ENCODE measurements at regions not wholly inside any gene's neighbourhood (a gene's known extent, or its start where the extent isn't known, plus 50 kb on each side); places are given as distances from the start of the nearest gene placed in this dataset.

DNA sequence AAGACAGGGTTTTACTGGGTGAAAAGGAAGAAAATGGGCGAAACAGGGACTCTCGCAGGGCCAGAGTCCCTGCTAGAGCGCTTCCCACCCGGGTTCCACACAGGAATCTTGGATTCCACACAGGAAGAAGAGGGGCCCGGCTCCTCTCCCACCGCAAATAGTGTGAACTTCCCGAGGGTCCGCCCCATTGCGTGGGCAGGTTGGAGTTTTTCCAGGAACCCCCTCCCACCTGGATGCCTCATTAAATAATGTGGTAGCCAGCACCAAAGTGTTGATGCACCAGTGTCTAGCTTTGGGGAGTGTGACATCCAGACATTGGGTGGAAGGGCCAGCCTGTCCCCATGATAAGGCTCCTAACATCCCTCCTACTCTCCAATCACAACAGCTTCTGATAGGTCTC, 330.3 kb upstream of the ZNF32 start:
- TF ChIP-seq MAZ (IDR thresholded peaks at IDR 0.05; ENCODE audit: borderline replicate concordance, low read depth, low read length): no peak
- TF ChIP-seq EP300 (IDR thresholded peaks at IDR 0.05): no peak
- TF ChIP-seq MAX (IDR thresholded peaks at IDR 0.05): no peak
- no peak for TF ChIP-seq CTCF (IDR thresholded peaks at IDR 0.05)
- TF ChIP-seq RNF2 (IDR thresholded peaks at IDR 0.05; ENCODE audit: borderline replicate concordance, low read depth): no peak
- no peak for TF ChIP-seq E2F6 (IDR thresholded peaks at IDR 0.05; ENCODE audit: borderline replicate concordance, low read depth)
- no peak for TF ChIP-seq GATA3 (IDR thresholded peaks at IDR 0.05; ENCODE audit: borderline replicate concordance)
- no peak for TF ChIP-seq HOXA7 (CRISPR knock-in tag; IDR thresholded peaks at IDR 0.05)
- TF ChIP-seq CHD2 (IDR thresholded peaks at IDR 0.05; ENCODE audit: low read length, partially characterized antibody): no peak
- no peak for TF ChIP-seq HMGXB4 (CRISPR knock-in tag; IDR thresholded peaks at IDR 0.05; ENCODE audit: borderline replicate concordance)
- TF ChIP-seq POLR2A (IDR thresholded peaks at IDR 0.05; ENCODE audit: low read length): no peak
